DMS153 treated with DMSO at 0.1 percent for 48 hours (cell line): ENCODE measurements at regions not wholly inside any gene's neighbourhood (a gene's known extent, or its start where the extent isn't known, plus 50 kb on each side); places are given as distances from the start of the nearest gene placed in this dataset.

Experiments used
- DNase-seq: peaks from one replicate; lab custom pipeline; 2025; ENCODE audit not compliant: unreplicated experiment; lab: John Stamatoyannopoulos, UW

DNA sequence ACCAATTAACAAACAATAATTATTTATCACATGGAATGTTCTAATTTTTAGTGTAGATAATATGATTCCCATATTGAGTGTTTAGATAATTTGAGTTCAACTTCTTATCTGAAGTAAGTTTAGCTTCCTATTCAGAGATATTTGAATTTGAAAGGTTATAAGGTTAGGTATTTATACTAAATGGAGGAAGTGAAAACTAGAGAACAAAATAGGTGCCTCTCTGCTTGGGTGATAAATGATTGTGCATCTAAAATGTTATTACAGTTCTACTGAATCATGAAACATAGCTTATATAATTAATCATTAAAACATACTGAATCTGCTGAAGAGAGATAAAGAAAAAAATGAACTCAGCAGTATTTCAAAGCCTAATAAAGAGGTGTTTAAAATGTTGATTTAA, 1174.3 kb downstream of the XPNPEP1 start:
- DNase-seq = no peak

DNA sequence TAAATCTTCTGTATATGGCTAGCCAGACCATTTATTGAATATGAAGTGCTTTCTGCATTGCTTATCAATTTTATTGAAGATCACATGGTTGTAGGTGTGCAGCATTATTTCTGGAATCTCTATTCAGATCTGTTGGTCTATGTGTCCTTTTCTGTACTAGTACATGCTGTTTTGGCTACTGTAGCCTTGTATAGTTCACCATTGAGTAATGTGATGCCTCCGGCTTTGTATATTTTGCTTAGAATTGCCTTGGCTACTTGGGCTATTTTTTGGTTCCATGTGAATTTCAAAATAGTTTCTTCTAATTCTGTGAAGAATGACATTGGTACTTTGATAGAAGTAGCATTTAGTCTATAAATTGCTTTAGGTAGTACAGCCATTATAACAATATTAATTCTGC, 1187.2 kb downstream of the XPNPEP1 start:
- no peak for DNase-seq

DNA sequence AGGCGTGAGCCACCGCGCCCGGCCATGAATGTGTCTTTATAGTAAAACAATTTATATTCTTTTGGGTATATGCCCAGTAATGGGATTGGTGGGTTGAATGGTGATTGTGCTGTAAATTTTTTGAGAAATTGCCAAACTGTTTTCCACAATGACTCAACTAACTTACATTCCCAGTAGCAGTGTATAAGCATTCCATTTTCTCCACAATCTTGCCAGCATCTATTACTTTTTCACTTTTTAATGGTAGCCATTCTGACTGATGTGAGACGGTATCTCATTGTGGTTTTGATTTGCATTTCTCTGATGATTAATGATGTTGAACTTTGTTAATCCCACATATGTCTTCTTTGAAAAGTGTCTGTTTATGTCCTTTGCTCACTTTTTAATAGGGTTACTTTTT, 1187.9 kb downstream of the XPNPEP1 start:
- no peak for DNase-seq

DNA sequence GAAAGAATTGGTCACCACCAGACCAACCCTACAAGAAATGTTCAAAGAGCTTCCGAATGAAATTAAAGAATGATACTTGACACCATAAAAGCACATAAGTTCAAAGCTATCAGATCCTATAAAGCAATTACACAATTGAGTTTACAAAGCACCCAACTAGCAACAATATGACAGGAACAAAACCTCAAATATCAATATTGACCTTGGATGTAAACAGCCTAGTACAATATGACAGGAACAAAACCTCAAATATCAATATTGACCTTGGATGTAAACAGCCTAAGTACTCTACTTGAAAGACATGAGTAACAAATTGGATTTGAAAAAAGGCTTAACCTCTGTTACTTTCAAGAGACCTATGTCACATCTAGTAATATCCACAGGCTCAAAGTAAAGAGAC, 1201.4 kb downstream of the XPNPEP1 start:
- DNase-seq = no peak

DNA sequence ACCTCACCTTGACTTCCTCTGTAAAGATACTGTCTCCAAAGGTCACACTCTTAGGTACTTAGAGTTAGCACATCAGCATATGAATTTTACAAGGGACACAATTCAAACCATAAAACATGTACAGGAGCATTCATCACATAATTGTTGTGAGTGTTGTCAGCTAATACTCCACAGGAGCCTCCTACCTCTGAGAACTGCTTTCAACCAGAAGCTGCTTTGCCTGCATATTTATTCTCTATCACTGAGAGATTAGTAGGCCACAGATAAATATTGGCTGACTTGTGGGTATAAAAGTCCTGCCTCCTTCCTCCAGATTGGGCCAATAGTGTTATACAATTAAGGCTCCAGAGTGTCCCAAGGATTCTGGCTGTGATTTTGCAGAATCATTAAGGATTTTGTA, 1207.0 kb downstream of the XPNPEP1 start:
- no peak for DNase-seq

DNA sequence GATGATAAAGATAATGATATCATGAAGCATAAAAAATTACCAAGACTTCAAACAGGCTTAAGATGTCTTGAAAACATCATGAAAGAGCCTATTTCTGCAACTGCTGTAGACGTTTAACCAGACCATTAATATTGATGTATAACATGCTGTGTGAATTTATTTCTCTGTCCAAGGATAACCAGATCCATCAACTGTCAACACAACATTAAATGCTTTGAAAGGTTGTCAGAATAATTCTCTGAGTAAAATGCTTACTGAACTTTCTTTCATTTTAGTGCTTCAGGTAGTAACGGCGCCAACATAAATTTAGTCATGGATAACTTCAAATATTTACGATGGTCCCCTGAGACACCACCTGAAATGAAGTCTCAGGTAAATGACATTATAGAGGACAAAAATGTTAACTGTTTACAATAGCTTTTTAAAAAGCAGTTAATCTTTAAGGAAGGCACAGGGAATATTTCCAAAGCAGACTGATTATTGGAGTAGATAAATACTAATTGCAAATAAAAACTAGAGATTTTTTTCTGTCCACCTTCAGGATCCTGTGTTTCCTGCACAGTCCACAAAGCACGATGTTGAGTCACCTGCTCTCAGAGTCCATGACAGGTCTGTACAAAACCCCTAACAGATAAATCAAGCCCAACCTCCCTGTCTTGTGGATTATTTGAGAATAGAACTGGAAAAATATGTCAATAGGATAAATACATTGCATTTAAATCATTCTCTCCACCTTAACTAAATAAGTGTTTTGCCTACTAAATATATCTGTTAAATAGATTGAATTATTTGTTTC, 1213.2 kb downstream of the XPNPEP1 start:
- DNase-seq = no peak

DNA sequence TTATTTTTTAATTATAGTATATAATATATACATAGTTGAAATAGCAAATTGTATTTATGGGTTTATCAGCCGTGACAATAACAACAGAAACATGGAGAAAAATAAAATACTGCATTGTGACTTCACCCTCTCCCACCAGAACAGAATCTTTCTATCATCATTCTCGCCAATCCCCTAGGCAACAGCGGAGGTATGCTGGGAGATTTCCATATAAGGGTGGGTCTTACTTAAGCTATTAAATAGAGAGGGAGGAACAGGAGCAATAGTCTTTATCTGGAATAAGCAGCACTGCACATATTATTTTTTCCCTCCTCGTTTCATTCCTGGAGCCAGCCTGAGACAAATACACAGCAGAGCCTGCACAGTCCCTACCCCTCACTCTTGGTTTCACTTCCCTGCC, 1214.9 kb downstream of the XPNPEP1 start:
- no peak for DNase-seq

DNA sequence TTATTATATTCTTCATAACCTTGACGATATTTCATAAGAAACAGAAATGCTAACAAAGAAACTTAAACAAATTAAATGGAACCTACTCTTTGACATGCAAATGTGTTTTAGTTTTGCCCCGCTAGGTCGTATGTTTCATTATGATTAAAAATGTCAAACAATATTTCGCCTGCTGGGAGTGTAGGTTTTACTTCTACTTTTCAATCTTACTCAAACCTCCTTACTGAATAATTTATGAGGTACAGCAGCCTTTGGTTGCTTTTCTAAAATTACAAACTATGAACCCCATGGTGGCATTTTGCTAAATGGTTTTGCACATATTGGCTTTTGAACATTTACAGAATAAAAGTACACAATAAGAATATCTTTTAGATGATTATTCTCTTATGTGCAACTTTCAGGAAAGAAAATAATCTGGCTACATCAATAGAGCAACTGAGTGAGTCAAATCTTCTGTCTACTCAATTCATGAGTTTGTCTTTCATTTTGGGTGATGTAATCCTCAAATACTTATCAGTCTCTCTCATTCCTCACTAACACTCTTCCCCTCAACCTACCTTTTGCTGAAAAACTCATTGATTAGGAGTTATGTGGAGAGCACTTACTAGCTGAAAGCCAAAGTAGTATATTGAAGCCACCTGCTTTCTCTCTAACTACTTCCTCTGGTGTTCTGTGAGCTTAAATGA, 1226.4 kb downstream of the XPNPEP1 start:
- DNase-seq = no peak

DNA sequence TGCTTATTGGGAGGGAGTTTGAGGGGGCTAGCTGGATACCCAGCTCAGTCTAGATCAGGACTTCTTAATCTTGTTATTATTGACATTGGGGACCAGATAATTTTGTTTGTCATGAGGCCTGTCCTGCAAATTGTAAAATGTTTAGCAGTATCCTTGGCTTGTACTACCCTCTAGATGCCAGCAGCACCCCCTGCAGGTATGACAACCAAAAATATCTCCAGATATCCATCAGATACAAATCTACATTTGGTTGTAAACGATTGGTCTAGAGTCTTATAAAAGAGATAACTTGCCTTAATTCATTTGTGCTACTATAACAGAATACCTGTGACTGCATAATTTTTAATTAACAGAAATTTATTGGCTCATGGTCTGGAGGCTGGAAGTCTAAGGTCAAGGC, 1232.2 kb downstream of the XPNPEP1 start:
- no peak for DNase-seq

DNA sequence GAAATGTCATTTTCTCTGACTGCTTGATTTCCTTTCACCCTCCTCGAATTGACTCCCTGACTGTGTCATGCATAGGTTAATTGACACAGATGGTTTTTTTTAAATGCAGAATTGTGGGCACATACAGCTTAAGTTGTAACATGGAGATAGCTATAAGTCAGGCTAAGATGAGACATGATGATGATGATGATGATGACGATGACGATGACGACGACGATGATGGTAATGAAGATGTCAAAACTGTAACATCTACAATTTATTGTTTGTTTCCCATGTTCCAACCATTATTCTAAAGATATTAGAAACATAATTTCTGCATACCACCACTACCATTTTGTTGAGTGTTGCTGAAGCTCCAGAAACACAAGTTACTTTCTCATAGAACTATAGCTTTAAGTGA, 1232.8 kb downstream of the XPNPEP1 start:
- no peak for DNase-seq

DNA sequence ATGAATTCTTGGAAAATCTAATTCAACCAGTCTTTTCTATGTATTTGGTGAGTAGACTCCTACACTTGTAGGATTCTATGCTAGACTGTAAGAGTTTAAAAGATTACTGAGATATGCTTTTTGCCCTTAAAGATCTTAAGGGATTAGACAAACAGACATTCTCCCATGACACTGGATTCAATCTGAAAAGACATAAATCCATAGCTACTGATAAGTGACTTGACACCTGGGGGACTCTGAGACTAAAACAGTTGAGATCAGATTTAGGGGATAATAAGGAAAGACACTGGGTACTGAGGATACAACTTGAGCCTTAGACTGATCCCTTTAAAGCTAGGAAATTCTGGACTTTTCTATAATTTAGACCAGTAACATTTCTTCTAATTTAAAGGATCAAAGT, 1233.4 kb downstream of the XPNPEP1 start:
- DNase-seq = no peak

DNA sequence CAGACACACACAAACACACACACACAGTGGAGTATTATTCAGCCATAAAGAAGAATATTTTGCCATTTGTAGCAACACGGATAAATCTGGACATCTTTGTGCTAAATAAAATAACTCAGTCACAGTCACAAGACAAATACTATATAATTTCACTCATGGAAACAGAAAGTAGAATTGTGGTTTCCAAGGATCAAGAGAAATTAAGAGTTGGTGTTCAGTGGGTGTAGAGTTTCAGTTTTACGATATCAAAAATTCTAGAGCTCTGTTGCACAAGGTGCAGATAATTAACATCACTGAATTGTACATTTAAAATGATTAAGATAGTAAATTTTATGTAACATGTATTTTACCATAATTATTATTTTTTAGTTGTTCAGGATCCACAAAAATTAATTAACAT, 1235.0 kb downstream of the XPNPEP1 start:
- DNase-seq = no peak

DNA sequence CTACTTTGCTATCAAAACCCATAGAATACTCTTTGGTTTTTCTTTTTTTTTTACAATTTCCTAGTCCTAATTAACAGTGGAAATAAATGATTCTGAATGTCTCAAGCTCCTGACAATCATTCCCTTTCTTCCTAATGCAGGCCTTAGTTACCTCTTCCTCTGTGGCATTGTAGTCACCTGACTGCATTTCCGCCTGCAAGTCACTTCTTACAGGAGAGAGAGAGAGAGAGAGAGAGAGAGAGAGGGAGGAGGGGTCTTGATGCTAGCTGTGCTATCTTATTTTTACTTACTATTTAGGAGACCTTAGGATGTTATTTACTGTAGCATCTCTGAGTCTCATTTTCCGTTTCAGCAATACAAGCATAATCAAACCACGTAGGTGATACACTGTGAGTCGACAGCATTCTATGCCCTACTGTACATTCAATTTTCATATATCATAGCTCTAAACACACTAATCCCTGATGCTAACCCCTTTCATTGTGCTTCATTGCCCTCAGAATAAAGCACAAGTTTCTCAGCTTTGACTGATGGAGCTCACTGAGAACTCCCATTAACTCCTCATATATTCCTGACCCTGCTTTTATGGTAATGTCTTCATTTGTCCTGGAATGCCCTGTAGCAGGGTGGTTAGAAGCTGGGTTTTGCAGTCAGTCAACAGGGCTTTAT, 1237.3 kb downstream of the XPNPEP1 start:
- no peak for DNase-seq

DNA sequence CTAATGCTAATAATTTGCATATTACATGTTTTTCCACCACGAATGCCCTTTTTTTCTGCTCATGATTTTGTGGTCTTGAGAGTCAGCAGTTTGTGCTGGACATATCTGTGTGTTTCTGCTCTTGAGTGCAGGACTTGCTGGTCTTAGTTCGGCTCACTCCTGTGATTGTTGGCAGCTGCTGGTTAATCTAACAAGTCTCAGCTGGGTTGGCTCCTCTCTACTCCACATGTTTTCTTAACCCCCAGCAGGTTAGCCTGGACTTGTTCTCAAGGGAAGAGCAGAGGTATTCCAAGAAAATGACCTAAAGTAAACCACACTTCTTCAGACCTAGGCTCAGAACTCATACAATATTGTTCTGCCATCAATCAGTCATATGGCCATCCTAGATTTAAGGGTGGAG, 1238.9 kb downstream of the XPNPEP1 start:
- no peak for DNase-seq

DNA sequence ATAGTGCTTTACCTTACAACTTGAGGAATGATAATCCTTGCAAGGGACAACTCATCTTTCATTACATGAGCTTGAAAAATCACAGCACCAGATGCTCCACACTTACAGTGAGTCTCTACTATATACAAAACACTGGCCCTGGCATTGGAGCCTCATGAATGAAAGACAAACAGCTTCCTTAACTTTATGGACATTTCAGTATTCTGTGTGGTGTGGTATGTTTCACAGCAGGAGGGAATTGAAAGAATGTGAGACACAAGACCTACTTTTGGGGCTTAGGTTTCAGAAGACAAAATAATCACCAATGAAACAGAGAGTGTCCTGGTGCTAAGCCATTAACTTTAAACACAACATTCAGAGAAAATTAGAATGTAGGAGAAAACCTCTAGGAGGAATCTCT, 1249.6 kb downstream of the XPNPEP1 start:
- DNase-seq = no peak

DNA sequence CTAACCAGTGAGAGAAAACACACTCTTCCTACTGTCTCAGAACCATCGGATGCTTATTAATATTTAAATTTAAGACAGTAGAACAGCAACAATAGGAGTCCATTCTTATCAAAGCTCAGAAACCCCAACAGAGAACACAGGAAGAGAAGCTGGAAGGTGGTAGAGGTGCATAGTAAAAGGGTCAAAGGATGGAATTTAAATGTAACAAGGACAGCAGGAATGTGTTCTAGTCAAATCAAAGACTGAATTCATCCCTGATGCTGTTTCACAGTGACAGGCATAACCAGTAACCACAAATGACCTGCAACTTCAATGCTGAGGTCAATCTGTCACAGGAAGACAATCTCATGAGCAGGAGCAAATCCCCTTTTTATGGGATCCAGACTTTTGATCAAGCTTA, 1259.7 kb downstream of the XPNPEP1 start:
- DNase-seq = no peak

DNA sequence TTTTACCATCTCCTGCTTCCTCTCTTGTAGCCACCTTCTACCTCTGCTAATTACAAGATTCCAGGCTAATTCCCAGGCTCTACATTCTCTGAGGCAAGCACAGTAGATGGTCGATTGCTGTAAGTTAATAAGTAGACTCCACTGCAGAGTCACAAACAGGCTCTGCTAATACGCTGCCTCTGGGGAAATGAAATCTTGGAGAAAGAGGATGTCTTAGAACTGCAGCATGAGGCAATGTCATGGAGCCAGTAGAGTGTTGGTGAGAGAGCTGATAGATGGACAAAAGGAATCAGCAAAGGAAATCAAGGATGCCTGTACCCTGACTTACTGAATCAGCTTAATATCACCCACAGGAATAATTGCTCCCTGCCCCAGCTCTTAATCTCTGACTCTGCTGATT, 1260.3 kb downstream of the XPNPEP1 start:
- no peak for DNase-seq

DNA sequence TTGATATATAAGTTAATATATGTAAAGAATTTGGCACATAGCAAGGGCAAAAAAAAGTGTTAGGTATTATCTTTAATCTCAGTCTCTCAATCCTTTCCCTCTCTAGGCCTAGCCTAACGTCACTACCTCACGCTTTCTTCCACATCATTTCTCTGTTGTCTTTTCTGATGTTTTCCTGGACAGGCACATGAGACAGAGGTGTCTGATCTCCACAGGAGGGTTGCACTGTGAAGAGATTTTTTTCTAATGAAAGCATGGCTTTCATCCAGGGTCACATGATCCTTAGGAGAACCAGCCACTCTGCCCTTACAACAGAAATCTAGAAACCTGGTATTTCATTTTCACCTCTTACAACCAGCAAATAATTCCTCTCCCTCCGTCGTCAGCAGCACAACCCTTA, 1268.3 kb downstream of the XPNPEP1 start:
- DNase-seq = no peak

DNA sequence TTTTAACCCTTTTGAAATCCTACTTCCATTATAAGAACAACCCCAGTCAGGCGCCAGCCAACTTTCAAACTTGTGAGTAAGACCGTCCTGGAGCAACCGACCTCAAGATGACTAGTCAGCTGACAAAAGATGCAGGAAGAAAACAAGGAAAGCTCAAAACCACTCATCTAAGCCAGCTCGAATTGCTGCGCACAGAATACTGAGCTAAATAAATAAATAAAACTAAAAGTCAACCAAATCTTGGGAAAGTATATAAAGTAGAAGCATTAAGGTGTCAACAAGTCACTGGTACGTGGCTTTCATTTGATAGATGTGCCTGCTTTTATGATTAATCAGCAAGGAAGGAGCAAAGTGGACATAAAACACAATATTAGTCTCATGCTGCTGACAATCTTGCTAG, 1269.8 kb downstream of the XPNPEP1 start:
- no peak for DNase-seq

DNA sequence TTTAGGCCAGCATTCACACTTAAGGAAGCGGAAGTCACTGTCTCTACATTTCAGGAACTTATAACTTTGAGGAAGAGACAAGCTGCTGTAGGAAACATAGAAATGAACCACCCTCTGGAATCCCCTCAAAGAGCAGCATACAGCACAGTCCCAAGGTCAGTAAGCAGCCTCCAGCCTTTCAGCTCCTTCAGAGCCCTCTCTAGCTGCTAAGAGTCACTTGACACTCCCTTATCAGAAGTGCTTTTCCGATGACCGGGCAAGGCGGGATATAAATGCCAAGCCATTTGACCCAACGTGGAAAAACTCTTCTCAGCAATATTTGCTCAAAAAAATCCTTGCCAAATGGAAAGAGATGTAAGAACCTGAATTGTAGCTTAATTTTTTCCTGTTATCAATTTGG, 1284.3 kb downstream of the XPNPEP1 start:
- DNase-seq = no peak

DNA sequence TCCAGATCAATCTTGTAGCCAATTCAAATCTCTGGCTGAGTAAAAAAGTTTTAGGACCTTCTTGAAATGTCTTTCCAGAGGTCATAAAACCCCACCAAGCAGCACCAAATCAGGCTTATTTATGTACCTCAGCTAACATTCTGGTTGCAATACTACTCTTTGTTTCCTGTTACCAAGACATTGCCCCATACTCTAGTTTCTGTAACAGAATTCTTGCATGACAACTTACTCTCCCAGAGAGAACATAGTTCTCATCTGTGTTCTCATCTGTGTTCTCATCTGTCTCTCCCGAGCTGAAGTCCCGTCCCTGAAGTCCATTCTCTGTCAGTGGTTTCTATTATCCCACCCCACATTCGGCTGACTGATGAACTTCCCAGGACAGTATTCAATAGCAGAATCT, 1285.1 kb downstream of the XPNPEP1 start:
- DNase-seq = no peak

DNA sequence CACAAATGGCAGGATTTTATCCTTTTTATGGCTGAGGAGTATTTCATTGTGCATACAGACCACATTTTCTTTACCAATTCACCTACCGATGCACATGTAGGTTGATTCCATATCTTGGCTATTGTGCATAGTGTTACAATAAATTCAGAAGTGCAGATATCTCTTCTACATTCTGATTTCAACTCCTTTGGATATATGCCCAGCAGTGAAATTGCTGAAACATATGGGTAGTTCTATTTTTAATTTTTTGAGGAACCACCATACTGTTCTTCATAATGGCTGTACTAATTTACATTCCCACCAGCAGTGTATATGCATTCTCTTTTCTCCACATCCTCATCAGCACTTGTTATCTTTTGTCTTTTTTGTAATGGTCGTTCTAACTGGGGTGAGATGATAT, 1290.3 kb downstream of the XPNPEP1 start:
- no peak for DNase-seq
